ENCODE measurements at regions not wholly inside any gene's neighbourhood (a gene's known extent, or its start where the extent isn't known, plus 50 kb on each side); places are given as distances from the start of the nearest gene placed in this dataset.

DNA sequence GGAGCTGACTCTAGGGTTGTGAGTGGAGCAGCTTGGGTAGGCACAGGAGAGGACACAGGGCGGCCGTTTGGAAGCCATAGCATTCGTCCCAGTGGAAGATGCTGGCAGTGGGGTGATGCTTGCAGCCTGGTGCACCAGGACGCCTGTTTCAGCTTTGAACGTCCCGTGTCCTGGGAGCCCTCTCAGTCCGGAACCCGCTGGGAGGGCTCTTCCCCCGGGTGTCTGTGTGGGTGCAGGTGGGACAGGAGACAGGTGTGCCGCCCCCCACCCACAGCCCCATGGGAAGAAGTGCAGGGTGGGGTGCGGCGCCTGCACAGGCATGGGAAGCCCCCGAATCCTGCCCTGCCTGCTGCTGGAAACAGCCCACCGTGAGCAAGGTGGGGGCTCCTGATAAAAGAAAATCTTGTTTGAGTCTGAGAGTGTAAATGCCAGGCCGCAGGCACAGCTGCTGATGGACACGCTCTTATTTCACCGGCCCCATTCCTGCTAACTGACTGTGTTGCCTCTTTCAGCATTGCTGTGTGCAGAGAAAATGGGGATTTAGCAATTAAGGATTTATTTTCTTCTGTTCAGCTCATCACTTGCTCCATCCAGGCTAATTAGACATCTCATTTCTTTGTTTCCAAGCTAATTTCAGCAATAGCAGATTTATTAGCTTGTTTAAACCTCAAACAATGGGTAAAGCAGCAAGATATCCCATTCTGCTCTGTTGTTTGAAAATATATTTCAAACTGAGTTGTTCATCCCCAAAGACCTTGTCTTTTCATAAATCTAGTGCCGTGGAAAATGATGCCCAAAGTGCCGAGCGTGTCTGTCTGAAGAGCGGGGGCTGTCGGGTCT, 54.9 kb upstream of the DPYSL4 start:
- ChIA-PET POLR2A (no interaction called here), CTCF (no interaction called here), RAD21 (ENCODE audit: low non-redundant PET in 1 of 2, low total read pairs in 2 of 2, uncharacterized antibody in 2 of 2, unreplicated experiment in 2 of 2) (no interaction called here)
- no peaks in the 10 kb centered on the region for H3K9me3 ChIP-seq (ENCODE audit: control insufficient read depth in 1 of 2, insufficient read depth in 1 of 2, low read depth in 1 of 2, low read length in 2 of 2)
- no peaks in the 10 kb centered on the region for H3K36me3 ChIP-seq (ENCODE audit: control insufficient read depth in 1 of 2, insufficient read depth in 2 of 2, low read length in 2 of 2)
- H3K9ac ChIP-seq (ENCODE audit: low read length): no peak overlapping the region
- no peaks in the 10 kb centered on the region for H3K4me1 ChIP-seq (ENCODE audit: control insufficient read depth in 1 of 2, insufficient read depth in 2 of 2, low read length in 2 of 2)
- no peak overlapping the region for H3K4me3 ChIP-seq (replicated peaks in 1 of 2; ENCODE audit: low read depth in 1 of 2, low read length in 2 of 2)
- H4K20me1 ChIP-seq (ENCODE audit: insufficient read depth): no peaks in the 10 kb centered on the region
- ATAC-seq (no peak), DNase-seq (ENCODE audit: low read depth, low spot score) (no peak)
- H3K27me3 ChIP-seq (ENCODE audit: insufficient read depth, low read length): peaks cover 4% of the 10 kb centered on the region; the same call in 1 of the 2 replicates
- H3K4me2 ChIP-seq (ENCODE audit: low read length): no peak overlapping the region
- H3K9me2 ChIP-seq (ENCODE audit: insufficient read depth): no peaks in the 10 kb centered on the region
- no TSS peak for BruUV-seq (replicated peaks)
- H2AFZ ChIP-seq (ENCODE audit: low read depth, low read length, poor library complexity, severe bottlenecking): no peak overlapping the region
- H3K79me2 ChIP-seq (ENCODE audit: insufficient read depth, low read length): no peaks in the 10 kb centered on the region
- H3K27ac ChIP-seq (ENCODE audit: low read depth, low read length): no peak overlapping the region
- intact Hi-C loops (cut with micrococcal nuclease): no loop called here
- TF ChIP-seq EZH2phosphoT487 (IDR thresholded peaks at IDR 0.05; ENCODE audit: borderline replicate concordance): no peak
- no peak for TF ChIP-seq TCF7L2 (IDR thresholded peaks at IDR 0.05; ENCODE audit: borderline replicate concordance, extremely low read depth, insufficient read depth, insufficient read length)
- TF ChIP-seq, protein P1, sequence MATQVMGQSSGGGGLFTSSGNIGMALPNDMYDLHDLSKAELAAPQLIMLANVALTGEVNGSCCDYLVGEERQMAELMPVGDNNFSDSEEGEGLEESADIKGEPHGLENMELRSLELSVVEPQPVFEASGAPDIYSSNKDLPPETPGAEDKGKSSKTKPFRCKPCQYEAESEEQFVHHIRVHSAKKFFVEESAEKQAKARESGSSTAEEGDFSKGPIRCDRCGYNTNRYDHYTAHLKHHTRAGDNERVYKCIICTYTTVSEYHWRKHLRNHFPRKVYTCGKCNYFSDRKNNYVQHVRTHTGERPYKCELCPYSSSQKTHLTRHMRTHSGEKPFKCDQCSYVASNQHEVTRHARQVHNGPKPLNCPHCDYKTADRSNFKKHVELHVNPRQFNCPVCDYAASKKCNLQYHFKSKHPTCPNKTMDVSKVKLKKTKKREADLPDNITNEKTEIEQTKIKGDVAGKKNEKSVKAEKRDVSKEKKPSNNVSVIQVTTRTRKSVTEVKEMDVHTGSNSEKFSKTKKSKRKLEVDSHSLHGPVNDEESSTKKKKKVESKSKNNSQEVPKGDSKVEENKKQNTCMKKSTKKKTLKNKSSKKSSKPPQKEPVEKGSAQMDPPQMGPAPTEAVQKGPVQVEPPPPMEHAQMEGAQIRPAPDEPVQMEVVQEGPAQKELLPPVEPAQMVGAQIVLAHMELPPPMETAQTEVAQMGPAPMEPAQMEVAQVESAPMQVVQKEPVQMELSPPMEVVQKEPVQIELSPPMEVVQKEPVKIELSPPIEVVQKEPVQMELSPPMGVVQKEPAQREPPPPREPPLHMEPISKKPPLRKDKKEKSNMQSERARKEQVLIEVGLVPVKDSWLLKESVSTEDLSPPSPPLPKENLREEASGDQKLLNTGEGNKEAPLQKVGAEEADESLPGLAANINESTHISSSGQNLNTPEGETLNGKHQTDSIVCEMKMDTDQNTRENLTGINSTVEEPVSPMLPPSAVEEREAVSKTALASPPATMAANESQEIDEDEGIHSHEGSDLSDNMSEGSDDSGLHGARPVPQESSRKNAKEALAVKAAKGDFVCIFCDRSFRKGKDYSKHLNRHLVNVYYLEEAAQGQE (IDR thresholded peaks at IDR 0.05; ENCODE audit: low read depth): no peak
- TF ChIP-seq, protein P2, sequence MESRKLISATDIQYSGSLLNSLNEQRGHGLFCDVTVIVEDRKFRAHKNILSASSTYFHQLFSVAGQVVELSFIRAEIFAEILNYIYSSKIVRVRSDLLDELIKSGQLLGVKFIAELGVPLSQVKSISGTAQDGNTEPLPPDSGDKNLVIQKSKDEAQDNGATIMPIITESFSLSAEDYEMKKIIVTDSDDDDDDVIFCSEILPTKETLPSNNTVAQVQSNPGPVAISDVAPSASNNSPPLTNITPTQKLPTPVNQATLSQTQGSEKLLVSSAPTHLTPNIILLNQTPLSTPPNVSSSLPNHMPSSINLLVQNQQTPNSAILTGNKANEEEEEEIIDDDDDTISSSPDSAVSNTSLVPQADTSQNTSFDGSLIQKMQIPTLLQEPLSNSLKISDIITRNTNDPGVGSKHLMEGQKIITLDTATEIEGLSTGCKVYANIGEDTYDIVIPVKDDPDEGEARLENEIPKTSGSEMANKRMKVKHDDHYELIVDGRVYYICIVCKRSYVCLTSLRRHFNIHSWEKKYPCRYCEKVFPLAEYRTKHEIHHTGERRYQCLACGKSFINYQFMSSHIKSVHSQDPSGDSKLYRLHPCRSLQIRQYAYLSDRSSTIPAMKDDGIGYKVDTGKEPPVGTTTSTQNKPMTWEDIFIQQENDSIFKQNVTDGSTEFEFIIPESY (IDR thresholded peaks at IDR 0.05; ENCODE audit: extremely low read depth, insufficient replicate concordance, low read length): no peak
- TF ChIP-seq CBX3 (IDR thresholded peaks at IDR 0.05; ENCODE audit: low read depth): no peak
- no peak for TF ChIP-seq RAD21 (IDR thresholded peaks at IDR 0.05; ENCODE audit: low read depth)
- no peak for TF ChIP-seq EZH2 (IDR thresholded peaks at IDR 0.05)
- no peak for TF ChIP-seq SP1 (IDR thresholded peaks at IDR 0.05; ENCODE audit: low read depth)
- no peak for TF ChIP-seq SRF (IDR thresholded peaks at IDR 0.05; ENCODE audit: low read depth)
- TF ChIP-seq YY1 (IDR thresholded peaks at IDR 0.05; ENCODE audit: extremely low read depth, insufficient replicate concordance, low read depth, low read length): no peak
- TF ChIP-seq FOSL1 (IDR thresholded peaks at IDR 0.05; ENCODE audit: low read depth): no peak
- TF ChIP-seq EGR1 (IDR thresholded peaks at IDR 0.05; ENCODE audit: low read depth): no peak
- no peak for TF ChIP-seq JUND (IDR thresholded peaks at IDR 0.05)
- TF ChIP-seq CEBPB (IDR thresholded peaks at IDR 0.05; ENCODE audit: low read depth): no peak
- no peak for TF ChIP-seq ZFX (IDR thresholded peaks at IDR 0.05)
- no peak for TF ChIP-seq POLR2A (IDR thresholded peaks at IDR 0.05; ENCODE audit: borderline replicate concordance, extremely low read depth, insufficient read depth, insufficient read length)
- TF ChIP-seq, protein P3, sequence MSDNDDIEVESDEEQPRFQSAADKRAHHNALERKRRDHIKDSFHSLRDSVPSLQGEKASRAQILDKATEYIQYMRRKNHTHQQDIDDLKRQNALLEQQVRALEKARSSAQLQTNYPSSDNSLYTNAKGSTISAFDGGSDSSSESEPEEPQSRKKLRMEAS (IDR thresholded peaks at IDR 0.05): no peak

Measured in HCT116 (cell line).